ENCODE measurements at regions not wholly inside any gene's neighbourhood (a gene's known extent, or its start where the extent isn't known, plus 50 kb on each side); places are given as distances from the start of the nearest gene placed in this dataset.

- TF ChIP-seq CTCF (IDR thresholded peaks at IDR 0.05; ENCODE audit: low read depth, low read length) (no peak), POLR2A (IDR thresholded peaks at IDR 0.05; ENCODE audit: extremely low read depth, insufficient read length) (no peak)
Measured at GRCh38 chr13:34654647-34655046, 287.4 kb upstream of the NBEA start.
